SK-N-SH (cell line): ENCODE measurements at regions not wholly inside any gene's neighbourhood (a gene's known extent, or its start where the extent isn't known, plus 50 kb on each side); places are given as distances from the start of the nearest gene placed in this dataset.

ENCODE experiments used
- CTCF ChIA-PET: fragments of 300-600, 350-600 bp; formaldehyde crosslinking; extraction: SDS; loops from one replicate; lab custom pipeline; 2021; lab: Yijun Ruan, JAX
- POLR2A ChIA-PET: fragments of 350-600 bp; sonication (Branson Sonifier 250); formaldehyde crosslinking; extraction: SDS; loops from one replicate; lab custom pipeline; 2020; ENCODE audit warnings: antibody characterized with exemption, inconsistent platforms; lab: Yijun Ruan, JAX
- DNase-seq: peaks from one replicate; pipeline ENCODE4 v3.0.0; 2012
- H2AFZ ChIP-seq: fragments of 200-600 bp; sonication (generic); 2 replicates; pipeline ENCODE4 v1.8.1; 2016; ENCODE audit warnings: antibody characterized with exemption, mild to moderate bottlenecking, low read depth
- H3F3A ChIP-seq: fragments of 200-600 bp; sonication (generic); replicated peaks from 2 replicates; pipeline ENCODE3; 2016; ENCODE audit warnings: antibody characterized with exemption, mild to moderate bottlenecking; ENCODE audit not compliant: insufficient read depth
- H3K27ac ChIP-seq, 2 experiments: fragments of 200-500 bp in 1 of 2; fragments of 200-600 bp in 1 of 2; sonication (Bioruptor generic) in 1 of 2; sonication (generic), shearing (Covaris generic) in 1 of 2; 2 replicates each; pipeline versions ENCODE4 v1.5.1 to v1.6.1; 2014 to 2016; ENCODE audit warnings: low read depth in 2 of 2, inconsistent platforms in 1 of 2, low read length in 1 of 2, mild to moderate bottlenecking in 1 of 2, mixed read lengths in 1 of 2
- H3K27me3 ChIP-seq: fragments of 200-600 bp; sonication (generic), shearing (Covaris generic); 2 replicates; pipeline ENCODE4 v1.6.1; 2016; ENCODE audit warnings: mixed run types; ENCODE audit not compliant: insufficient read depth
- H3K36me3 ChIP-seq, 2 experiments: fragments of 200-500 bp in 1 of 2; fragments of 200-600 bp in 1 of 2; sonication (Bioruptor generic) in 1 of 2; sonication (generic) in 1 of 2; replicated peaks in 1 of 2; 2 replicates each; pipeline versions ENCODE3 to v1.5.1; 2014 to 2016; ENCODE audit warnings: low read length in 1 of 2, mild to moderate bottlenecking in 1 of 2; ENCODE audit not compliant: insufficient read depth in 2 of 2, control insufficient read depth in 1 of 2
- H3K4me1 ChIP-seq, 2 experiments: fragments of 200-500 bp in 1 of 2; fragments of 200-600 bp in 1 of 2; sonication (Bioruptor generic) in 1 of 2; sonication (generic), shearing (Covaris generic) in 1 of 2; 2 replicates each; pipeline versions ENCODE4 v1.5.1 to v1.6.1; 2014 to 2016; ENCODE audit warnings: low read depth in 1 of 2, low read length in 1 of 2, mixed run types in 1 of 2; ENCODE audit not compliant: insufficient read depth in 2 of 2, control insufficient read depth in 1 of 2
- H3K4me2 ChIP-seq: fragments of 200-600 bp; sonication (generic), shearing (Covaris generic); 2 replicates; pipeline ENCODE4 v1.6.1; 2017; ENCODE audit warnings: mixed run types
- H3K4me3 ChIP-seq, 2 experiments: fragments of 200-500 bp in 1 of 2; fragments of 200-600 bp in 1 of 2; sonication (Bioruptor generic) in 1 of 2; sonication (generic), shearing (Covaris generic) in 1 of 2; 2 replicates each; pipeline versions ENCODE4 v1.5.1 to v1.8.1; 2014 to 2016; ENCODE audit warnings: low read depth in 2 of 2, inconsistent platforms in 1 of 2, low read length in 1 of 2, mild to moderate bottlenecking in 1 of 2, mixed read lengths in 1 of 2, moderate library complexity in 1 of 2
- H3K79me2 ChIP-seq: fragments of 200-600 bp; sonication (generic); 2 replicates; pipeline ENCODE4 v1.8.1; 2017; ENCODE audit warnings: mild to moderate bottlenecking; ENCODE audit not compliant: insufficient read depth
- H3K9ac ChIP-seq: fragments of 200-600 bp; sonication (generic); 2 replicates; pipeline ENCODE4 v1.6.1; 2017; ENCODE audit warnings: mixed run types
- H3K9me2 ChIP-seq: fragments of 200-600 bp; sonication (generic); 2 replicates; pipeline ENCODE4 v1.6.1; 2017; ENCODE audit warnings: mixed run types
- H3K9me3 ChIP-seq: fragments of 200-600 bp; sonication (generic); 2 replicates; pipeline ENCODE4 v1.6.1; 2017; ENCODE audit warnings: mixed run types, mild to moderate bottlenecking, moderate library complexity
- H4K20me1 ChIP-seq: fragments of 200-600 bp; sonication (generic); 2 replicates; pipeline ENCODE4 v1.6.1; 2017; ENCODE audit warnings: mild to moderate bottlenecking, mixed run types; ENCODE audit not compliant: insufficient read depth
- CHD2 ChIP-seq: fragments of 150-350 bp; IDR thresholded peaks from 2 replicates; pipeline ENCODE4 v1.6.1; 2018; ENCODE audit warnings: low read length; ENCODE audit not compliant: partially characterized antibody
- FOXM1 ChIP-seq: IDR thresholded peaks from 2 replicates; pipeline ENCODE4 v1.4.0; 2012; ENCODE audit warnings: low read depth, mild to moderate bottlenecking
- JUND ChIP-seq: IDR thresholded peaks from 2 replicates; pipeline ENCODE4 v1.4.0; 2012
- MEF2A ChIP-seq: IDR thresholded peaks from 2 replicates; pipeline ENCODE4 v1.4.0; 2012; ENCODE audit warnings: low read depth, borderline replicate concordance
- NFIC ChIP-seq: IDR thresholded peaks from 2 replicates; pipeline ENCODE4 v1.4.0; 2012; ENCODE audit warnings: borderline replicate concordance
- RCOR1 ChIP-seq: fragments of 150-350 bp; IDR thresholded peaks from 2 replicates; pipeline ENCODE4 v1.6.1; 2017; ENCODE audit warnings: antibody characterized with exemption, low read length
- SMC3 ChIP-seq: IDR thresholded peaks from 2 replicates; pipeline ENCODE4 v1.6.1; 2012; ENCODE audit warnings: low read depth, low read length, improper control_type of control experiment
- whole genome bisulfite sequencing: methylation state at CpG from one replicate; pipeline ENCODE4 v1.1.6; 2017; ENCODE audit warnings: low lambda C conversion rate; 5-methylcytosine and 5-hydroxymethylcytosine counted together
- TF ChIP-seq, protein P1 (sequence below): fragments of 150-350 bp; IDR thresholded peaks from 2 replicates; pipeline ENCODE4 v1.6.1; 2017; ENCODE audit warnings: antibody characterized with exemption, low read length, low read depth, borderline replicate concordance
- TF ChIP-seq, protein P2 (sequence below): IDR thresholded peaks from 2 replicates; pipeline ENCODE4 v1.4.0; 2012; ENCODE audit warnings: low read depth, borderline replicate concordance

DNA sequence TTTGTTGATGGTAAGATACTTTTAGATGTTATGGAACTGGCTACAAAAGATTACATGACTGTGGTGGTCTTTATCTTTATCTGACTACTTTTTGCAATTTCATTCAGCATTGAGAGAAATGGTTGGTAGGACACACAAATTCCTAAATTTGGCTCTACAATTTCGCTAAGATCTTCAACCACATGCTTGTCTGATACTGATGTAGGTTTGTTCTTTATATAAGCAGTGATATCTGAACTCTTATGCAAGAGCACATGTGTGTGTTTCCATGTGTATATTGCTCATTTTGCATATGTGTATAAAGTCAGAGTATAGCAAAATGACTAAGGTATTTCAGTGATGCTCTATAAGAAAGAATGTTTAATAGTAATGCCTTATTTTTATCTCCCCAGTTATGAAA is 501.5 kb downstream of the ARL4A start:
- Histone ChIP-seq H3K36me3 (no peaks in the 10 kb centered on the region), H3K4me3 (no peak overlapping the region), H3K9me3 (no peaks in the 10 kb centered on the region), H3K4me2 (no peak overlapping the region), H3K79me2 (no peaks in the 10 kb centered on the region), H2AFZ (no peak overlapping the region), H4K20me1 (no peaks in the 10 kb centered on the region), H3K27ac (no peak overlapping the region), H3K9ac (no peak overlapping the region), H3K4me1 (no peaks in the 10 kb centered on the region), H3K27me3 (0 out of 2 replicates have a peak, but pooled peaks cover 3% of the 10 kb centered on the region), H3F3A (no peaks in the 10 kb centered on the region), H3K9me2 (no peaks in the 10 kb centered on the region)
- ChIA-PET POLR2A (no interaction called here), CTCF (no interaction called here)
- TF ChIP-seq SMC3 = no peak
- WGBS = 2% methylated on average over 1 of the region's 1 CpG
- no peak for DNase-seq

DNA sequence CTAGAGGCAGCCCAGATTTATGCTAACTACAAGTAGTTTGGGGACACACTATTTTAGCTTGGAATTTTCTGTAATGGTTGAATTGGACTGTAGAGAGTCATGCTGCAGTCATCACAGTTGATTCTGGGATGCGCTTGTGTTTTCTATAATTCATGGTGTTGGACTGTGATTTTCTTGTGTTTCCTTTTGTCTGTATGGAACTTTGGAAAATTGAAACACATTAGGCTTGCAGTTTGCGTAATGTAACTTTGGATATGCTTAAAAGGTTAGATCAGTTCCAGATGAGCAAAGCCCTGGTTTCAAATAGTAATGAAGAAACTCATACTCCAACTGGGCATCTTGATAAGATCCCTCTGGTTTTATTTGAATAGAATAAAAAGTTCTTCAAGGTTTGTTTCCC is 502.2 kb downstream of the ARL4A start:
- H3K4me2 ChIP-seq = no peak overlapping the region
- no peak overlapping the region for H3K9ac ChIP-seq
- TF ChIP-seq NFIC = no peak
- TF ChIP-seq, protein P1, sequence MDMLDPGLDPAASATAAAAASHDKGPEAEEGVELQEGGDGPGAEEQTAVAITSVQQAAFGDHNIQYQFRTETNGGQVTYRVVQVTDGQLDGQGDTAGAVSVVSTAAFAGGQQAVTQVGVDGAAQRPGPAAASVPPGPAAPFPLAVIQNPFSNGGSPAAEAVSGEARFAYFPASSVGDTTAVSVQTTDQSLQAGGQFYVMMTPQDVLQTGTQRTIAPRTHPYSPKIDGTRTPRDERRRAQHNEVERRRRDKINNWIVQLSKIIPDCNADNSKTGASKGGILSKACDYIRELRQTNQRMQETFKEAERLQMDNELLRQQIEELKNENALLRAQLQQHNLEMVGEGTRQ = no peak
- no peak for TF ChIP-seq FOXM1
- TF ChIP-seq, protein P2, sequence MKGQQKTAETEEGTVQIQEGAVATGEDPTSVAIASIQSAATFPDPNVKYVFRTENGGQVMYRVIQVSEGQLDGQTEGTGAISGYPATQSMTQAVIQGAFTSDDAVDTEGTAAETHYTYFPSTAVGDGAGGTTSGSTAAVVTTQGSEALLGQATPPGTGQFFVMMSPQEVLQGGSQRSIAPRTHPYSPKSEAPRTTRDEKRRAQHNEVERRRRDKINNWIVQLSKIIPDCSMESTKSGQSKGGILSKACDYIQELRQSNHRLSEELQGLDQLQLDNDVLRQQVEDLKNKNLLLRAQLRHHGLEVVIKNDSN = no peak
- no peak for TF ChIP-seq JUND
- TF ChIP-seq CHD2 = no peak
- TF ChIP-seq MEF2A = no peak
- TF ChIP-seq, all 33 proteins: peak for 0
- H3K4me1 ChIP-seq = no peaks in the 10 kb centered on the region
- WGBS = 45% methylated on average over 2 of the region's 2 CpGs
- no peaks in the 10 kb centered on the region for H3K79me2 ChIP-seq
- 0 out of 2 replicates have a peak, but pooled peaks cover 3% of the 10 kb centered on the region for H3K27me3 ChIP-seq
- H2AFZ ChIP-seq = no peak overlapping the region
- H3K36me3 ChIP-seq = no peaks in the 10 kb centered on the region
- no peak overlapping the region for H3K4me3 ChIP-seq
- H3K27ac ChIP-seq = no peak overlapping the region
- DNase-seq = no peak
- CTCF ChIA-PET = no interaction called here
- H3K9me3 ChIP-seq = no peaks in the 10 kb centered on the region
- no peaks in the 10 kb centered on the region for H4K20me1 ChIP-seq
- H3K9me2 ChIP-seq = no peaks in the 10 kb centered on the region
- H3F3A ChIP-seq = no peaks in the 10 kb centered on the region
- POLR2A ChIA-PET = no interaction called here

DNA sequence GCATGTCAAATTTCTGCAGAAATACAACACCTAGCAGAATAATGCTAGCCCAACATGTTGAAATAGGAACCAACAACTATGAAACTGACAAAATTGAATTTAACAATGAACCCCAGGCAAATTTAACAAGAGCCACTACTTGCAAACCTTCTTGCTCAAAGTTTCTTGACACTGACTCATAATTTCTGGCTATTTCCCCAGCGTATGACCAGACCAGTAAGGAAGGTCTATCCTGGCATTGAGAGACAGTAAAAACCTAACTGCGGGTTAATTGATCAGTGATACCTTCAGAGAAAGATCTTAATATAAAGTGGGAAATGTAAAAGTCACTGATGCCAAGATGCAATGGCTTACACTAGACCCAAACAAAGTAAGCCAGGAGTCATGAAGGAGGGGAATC is 510.1 kb downstream of the ARL4A start:
- no peaks in the 10 kb centered on the region for H3K4me1 ChIP-seq
- H3K27ac ChIP-seq = no peak overlapping the region
- H3K36me3 ChIP-seq = no peaks in the 10 kb centered on the region
- H2AFZ ChIP-seq = no peak overlapping the region
- ChIA-PET CTCF (no interaction called here), POLR2A (no interaction called here)
- no peak for DNase-seq
- no peaks in the 10 kb centered on the region for H3F3A ChIP-seq
- no peaks in the 10 kb centered on the region for H3K27me3 ChIP-seq
- no peaks in the 10 kb centered on the region for H3K79me2 ChIP-seq
- no peak overlapping the region for H3K4me3 ChIP-seq
- no peaks in the 10 kb centered on the region for H4K20me1 ChIP-seq
- no peak for TF ChIP-seq RCOR1
- WGBS = 23% methylated on average over 2 of the region's 2 CpGs
- no peak overlapping the region for H3K4me2 ChIP-seq
- no peaks in the 10 kb centered on the region for H3K9me2 ChIP-seq
- no peaks in the 10 kb centered on the region for H3K9me3 ChIP-seq
- no peak overlapping the region for H3K9ac ChIP-seq
